Activated CD4-positive, alpha-beta T cell treated with anti-CD3 and anti-CD28 coated beads for 24 hours (primary cell): ENCODE measurements at regions not wholly inside any gene's neighbourhood (a gene's known extent, or its start where the extent isn't known, plus 50 kb on each side); places are given as distances from the start of the nearest gene placed in this dataset.
"Not testable (repeated sequence)": the region's sequence is repeated elsewhere in the genome, so short reads cannot be mapped to it uniquely, and the experiment has no call there.

Experiments used
- DNase-seq, 2 donors: peaks; one replicate each; pipeline ENCODE4 v3.0.0-alpha.2; 2020; ENCODE audit warnings: low read depth in 2 of 2

DNA sequence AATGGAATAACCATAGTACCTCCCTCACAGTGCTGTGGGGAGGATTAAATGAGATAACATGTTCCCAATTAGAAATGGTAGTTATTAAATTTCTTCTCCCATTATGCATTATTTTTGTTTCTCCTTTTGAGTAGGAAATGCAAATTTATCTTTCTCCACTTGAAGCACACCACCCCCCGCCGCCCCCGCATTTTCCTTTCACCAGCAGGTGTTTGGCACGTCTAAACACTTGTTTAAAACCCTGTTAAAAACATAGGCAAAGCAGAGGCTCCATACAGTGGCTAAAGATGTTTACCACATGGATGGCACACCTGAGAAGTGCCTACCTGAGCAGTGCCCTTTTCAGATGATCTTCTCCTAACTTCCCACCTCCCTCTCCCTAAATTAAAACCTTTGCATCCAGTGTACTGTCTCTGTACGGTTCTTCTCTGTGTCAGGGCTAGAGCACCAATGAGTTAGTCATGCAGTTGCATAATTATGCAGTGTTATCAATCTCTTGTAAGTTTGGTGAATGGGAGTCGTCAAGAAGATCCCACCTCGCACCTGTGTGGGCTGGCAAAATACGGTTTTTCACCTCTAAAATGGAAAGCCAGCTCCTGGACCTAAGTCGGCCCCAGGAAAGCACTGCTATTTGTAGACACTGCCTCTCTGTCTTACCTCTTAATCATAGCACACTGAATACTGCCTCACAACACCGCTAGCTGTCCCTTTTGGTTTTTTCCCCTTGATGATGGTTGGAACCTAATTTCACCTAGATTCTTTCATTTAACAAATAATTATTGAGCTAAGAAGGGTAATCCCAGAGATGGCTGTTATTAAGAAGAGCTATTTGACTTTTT is 122.0 kb downstream of the CT47B1 start:
- peak; percentile 9 to 16 for DNase-seq

DNA sequence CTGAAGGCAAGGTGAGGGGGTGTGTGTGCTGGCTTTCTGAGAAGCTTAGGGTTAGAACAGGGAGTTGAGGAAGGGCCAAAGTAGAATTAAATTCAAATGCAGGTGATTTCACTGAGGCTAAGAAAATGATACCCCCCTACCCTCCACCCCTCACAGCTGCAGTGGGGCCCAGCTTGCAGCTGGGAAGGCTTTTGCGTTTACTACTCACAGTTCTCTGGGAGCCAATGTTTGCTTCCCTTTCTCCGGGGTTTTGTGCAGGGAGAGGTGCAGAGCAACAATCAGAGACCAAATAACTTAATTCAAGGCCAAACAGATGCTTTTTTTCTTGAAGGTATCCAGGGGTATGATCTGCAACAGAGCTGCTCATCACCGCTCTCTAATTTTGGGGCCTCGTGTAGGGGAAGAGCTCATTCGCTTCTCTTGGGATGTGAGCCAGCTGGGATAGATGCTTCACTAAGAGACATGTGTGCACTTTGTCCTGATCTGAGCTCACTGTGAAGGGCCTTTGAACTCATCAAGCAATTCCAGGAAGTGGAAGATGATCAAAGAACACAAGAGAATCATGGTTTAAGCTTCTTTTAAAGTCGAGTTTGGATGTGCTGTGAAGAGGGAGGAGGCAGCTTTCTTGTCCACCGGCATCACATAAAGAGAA is 122.7 kb upstream of the C1GALT1C1 start:
- no peak for DNase-seq

DNA sequence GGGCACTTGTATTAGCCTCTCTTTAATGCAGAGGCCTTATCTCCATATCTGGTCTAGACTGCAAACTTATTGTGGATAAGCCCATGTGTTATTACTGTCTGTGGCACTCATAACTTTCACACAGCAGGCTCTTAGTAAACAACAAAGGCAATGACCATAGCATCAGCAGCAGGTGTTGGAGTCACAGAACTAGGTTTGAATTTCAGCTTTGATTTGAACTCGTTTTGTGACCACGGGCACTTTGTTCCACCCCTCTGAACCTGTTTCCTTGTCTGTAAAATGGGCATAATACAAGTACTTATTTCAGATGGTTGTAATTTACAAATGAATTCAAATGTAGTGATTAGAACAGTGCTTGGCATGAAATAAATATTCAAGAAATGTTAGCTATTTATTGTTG is 121.8 kb upstream of the C1GALT1C1 start:
- DNase-seq: no peak

DNA sequence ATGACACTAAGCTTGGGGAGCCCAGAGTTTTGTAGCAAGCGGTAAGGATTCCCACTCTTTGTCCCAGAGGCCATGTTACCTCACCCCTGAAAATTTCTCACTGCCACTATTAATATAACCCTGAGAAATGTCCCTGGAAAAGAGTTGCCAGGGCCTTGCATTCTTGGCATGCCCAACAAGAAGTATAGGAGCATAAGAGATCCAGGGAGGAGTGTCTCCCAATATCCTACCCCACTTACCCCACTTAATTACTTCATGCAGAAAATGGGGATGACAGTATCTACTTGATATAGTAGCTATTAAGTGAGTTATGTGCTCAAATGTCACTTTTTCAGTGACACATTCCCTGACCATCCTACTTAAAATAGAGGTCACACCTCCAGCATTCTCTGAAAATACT is 120.5 kb upstream of the C1GALT1C1 start:
- DNase-seq: no peak

DNA sequence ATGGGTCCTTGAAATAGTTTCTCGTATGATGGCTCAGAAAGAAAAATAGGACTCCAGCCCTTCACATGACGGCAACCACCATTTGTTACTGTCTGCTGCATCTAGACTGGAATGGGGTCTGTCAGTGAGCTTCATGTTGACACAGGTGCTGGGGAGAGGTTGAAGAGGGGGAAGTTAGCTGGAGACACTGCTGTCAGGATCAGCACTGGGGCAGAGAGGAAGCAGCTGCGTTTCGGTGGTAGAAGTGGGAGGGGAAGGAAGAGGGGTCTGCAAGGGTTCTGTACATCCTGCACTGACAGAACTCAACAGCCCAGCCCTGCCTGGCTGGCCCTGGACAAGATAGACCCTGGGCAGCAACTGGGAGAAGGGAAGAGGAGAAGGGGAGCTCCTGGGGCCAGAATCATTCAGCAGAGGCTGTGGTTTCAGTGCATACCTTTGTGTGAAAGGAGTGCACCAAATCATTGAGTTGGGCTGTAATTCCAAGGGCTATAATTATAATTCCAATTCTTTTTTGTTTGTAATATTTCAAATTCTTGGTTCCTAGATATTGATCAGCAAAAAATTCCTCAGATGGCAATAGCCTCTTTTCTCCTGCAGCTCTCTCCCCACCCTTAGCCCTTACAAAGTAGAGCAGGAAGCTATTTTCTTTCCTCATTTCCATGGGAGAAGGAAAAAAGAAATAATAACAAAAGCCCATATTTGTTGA is 119.4 kb upstream of the C1GALT1C1 start:
- no peak for DNase-seq

DNA sequence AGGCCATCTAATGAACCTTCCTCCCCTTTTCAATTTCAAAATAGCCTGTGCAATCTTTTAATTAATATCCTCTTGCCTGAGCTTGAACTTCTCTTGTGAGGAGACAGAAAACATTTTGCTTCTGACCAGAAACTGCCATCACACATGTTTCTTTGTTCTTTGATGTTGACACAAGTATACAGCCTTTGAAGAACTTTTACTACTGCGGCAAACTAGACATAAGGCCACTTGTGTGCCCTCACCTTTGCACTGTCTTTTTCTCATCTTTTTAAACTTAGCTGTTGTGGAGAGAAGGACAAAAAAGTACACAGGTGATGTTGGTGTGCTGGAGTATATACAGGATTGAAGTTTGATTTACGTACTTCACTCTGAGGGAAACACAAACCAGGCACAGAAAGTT is 116.3 kb upstream of the C1GALT1C1 start:
- DNase-seq: no peak

DNA sequence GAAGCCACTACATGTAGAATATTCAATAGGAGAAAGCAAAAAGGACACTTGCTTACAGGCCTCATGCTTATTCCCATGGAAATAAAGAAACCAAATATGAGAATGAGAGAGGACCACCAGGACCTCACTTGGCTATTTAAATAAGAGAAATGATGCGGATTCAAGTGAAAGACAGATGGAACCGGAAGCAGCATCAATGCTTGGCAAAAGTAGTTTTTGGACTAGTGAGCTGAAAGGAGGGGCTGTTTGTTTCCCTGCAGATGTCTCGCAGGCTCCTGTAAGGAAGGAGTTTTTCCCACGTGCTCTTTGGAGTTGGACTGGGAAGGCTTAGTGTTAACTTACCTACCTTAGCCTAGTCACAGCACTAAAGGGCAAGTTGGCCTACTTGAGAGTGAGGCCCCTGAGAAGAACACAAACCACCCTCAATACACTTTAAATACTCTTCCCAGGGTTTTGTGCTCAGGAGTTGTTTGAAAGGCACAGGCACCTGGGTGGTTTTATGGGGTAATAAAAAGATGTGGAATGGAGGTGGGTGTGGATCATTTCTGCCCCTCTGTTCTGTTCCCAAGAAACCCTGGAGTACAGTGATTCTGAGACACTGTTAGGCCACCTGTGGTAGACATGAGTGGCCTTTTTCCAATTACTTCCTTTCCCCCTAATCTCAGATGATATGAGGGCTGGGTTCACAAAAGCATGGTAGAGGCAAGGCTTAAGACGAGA is 113.3 kb upstream of the C1GALT1C1 start:
- DNase-seq: no peak

DNA sequence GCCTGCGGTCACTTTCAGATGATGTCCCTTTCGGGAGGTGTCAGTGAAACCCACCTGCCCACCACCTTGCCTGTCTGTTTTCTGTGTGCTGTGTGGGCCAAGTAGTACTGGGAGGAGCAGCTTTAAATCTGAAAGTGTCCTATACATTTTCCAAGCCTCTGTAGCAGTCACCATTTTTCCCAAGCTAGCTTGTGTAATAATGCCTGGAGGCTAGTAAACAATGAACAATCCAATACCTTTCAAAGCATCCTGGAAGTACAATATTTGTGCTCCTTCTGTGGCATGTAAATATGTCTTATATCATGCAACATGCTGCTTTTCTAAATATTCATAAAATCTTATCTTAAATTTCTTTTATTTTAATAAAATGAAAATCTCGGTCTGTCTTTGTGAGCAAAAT is 111.6 kb upstream of the C1GALT1C1 start:
- DNase-seq: no peak

DNA sequence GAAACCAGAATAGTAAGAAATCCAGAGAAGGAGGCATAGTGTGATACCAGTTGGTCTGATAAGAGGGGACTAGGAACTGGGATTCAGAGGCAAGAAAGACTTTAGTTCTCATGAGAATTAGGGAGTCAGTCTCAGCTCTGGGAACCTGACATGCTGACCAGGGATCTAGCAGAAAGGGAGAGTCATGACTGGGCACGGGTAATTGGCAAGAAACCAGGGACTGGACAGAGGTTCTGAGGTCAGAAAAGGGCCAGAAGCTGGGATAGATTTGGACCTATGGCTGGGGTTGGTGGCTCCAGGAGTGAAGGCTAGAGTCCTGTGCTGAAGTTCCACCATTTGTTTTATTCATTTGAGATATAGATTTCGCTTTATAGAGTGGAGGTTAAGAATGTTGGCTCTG is 110.2 kb upstream of the C1GALT1C1 start:
- no peak for DNase-seq

DNA sequence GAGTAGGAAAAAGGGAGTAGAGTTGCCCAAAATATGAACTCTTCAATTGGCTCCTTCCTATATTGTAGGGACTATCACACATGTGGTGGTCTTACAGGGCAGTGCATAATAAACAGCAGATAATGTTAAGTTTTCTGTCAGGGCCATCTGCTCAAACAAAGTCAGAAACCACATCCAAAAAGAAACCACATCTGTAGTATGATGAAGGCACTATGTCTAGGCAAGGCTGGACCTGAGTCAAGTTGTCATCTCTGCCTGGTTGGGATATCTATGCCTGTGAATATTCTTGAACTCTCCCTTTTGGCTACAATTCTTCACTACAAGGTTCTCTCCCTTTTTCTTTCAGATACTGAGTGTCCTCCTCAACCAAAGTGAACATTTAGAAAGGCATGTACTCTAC is 109.4 kb upstream of the C1GALT1C1 start:
- DNase-seq: no peak

DNA sequence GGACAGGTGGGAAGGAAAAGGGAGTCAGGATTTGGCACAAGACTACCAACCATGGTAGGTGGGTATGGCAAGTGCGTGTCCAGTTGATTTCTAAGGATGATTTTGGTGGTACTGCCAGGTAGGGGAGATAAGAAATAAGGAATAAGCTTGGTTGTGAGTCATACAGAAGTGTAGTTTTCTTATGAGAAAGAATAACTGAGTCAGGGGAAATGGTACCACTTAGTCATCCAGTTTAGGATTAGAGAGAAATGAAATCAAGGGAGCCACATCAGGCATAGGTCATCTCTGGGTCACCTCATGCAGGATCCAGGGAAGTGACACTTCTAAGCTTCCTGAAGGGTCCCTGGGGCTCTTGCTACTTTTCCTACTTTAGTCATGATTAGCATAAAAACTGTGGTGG is 107.1 kb upstream of the C1GALT1C1 start:
- DNase-seq: no peak

DNA sequence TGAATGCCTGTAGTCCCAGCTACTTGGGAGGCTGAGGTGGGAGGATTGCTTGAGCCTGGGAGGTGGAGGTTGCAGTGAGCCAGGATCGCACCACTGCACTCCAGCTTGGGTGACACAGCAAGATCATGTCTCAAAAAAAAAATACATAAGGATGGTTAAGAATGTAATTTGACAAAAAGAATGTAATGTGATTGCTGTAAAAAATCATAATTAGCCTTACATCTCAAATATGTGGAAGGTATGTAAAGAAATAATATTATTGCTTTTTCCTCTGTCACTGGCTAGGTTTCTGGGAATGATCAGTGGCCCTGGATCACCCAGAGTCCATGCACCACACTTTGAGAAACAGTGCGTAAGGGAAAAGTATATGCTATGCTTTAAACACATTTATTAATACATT is 106.1 kb upstream of the C1GALT1C1 start:
- DNase-seq: no peak

DNA sequence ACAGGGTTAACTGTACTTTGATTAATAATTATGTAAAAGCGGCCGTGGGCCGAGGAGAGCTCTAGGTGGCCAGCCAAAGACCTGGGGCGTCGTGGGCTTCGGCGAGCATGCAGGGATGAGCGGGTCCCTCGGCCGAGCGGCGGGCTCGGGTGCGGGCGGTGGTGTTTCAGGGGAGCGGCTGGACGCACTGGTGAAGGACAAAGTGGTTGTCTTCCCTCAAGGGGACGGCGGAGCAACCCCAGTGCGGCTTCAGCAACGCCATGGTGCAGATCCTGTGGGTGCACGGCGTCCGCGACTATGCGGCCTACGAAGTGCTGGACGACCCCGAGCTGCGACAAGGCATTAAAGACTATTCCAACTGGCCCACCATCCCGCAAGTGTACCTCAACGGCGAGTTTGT is 103.0 kb upstream of the C1GALT1C1 start:
- DNase-seq: no peak

DNA sequence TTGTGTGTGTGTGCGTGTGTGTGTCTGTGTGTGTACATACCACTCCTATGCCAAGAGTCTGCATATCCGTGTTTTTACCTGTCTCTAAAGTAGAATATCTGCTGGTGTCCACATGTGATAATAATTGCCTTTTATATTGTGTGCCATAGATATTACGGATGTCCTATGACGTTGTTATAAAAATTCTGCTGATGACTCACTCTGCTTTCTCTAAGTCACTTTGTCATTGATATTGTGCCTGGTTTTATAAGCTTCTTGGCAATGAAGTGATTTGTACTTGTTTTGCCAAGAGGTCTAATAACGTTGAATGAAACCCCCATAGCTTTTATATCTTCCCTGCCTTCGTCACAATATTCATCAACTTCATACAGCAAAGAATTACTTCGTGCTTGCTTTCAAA is 102.6 kb upstream of the C1GALT1C1 start:
- DNase-seq: no peak

DNA sequence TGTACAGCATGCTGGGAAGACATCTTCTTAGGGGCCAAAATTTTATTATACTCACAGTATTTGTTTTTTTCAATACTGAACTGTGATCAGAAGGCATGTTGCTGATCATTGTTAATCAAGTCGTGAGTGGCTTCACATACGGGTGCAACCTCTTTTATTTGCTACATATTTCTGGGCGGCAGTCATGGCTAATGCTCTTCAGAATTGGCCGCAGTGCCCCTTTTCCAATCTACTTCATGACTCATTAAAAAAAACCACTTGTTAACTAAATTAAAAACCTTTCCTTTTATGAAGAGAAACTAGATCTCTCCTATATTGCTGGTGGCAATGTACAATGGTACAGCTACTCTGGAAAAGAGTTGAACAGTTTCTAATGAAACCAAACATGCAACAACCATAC is 101.5 kb upstream of the C1GALT1C1 start:
- DNase-seq: no peak

DNA sequence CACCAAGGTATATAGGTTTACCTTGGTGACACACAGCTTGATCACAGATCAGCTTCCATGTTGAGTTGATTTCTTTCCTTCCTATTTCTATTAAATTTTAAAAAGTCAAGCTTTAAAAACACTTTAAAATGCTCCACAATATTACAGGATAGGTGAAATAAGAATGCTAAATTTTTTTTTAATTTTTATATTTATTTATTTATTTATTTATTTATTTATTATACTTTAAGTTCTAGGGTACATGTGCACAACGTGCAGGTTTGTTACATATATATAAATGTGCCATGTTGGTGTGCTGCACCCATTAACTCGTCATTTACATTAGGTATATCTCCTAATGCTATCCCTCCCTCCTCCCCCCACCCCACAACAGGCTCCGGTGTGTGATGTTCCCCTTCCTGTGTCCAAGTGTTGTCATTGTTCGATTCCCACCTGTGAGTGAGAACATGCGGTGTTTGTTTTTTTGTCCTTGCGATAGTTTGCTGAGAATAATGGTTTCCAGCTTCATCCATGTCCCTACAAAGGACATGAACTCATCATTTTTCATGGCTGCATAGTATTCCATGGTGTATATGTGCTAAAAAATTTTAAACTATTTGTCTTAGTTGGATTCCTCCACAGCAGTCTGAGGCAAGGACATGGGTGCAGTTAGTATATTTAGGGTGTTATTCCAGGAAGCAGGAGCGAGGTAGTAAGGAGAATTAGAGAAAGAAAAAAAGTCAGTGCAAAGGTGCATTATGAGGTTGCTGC is 99.8 kb upstream of the C1GALT1C1 start:
- DNase-seq: not testable (repeated sequence)

DNA sequence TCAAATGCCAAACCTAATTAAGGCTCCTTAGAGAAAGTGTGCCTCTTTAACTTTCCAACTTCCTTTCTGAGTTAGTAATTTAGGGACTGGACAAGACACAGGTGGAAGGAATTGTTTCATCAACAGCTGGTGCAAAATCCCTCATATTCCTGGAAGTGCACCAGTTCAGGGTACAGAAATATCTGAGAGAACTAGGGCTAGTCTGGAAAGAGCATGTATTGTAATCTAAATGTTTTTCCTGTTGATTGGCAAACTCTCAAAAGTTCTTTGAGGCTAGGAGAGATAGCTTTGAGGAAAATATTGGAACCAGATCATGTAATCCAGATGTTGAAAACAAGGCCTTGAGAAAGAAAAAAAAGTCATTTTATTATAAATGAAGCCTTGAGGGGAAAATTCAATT is 98.1 kb upstream of the C1GALT1C1 start:
- no peak for DNase-seq

DNA sequence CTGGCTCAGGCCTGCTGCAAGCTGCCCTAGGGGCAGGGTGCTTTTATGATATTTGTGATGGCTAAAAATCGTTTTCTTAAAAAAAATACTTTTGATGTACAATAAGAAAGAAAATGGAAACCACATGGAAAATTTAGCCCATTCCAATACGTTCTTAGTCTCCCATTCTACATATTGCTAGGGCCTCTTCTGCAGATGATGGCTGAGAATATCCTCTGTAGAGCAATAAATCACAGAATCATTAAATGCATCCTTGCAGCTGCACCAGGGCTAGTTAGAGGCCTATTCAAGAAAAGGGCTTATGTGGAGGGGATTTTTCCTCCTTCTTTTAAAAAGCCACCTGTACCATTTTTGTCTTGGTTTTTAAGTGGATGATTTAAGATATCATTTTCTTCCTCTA is 97.6 kb upstream of the C1GALT1C1 start:
- DNase-seq: no peak

DNA sequence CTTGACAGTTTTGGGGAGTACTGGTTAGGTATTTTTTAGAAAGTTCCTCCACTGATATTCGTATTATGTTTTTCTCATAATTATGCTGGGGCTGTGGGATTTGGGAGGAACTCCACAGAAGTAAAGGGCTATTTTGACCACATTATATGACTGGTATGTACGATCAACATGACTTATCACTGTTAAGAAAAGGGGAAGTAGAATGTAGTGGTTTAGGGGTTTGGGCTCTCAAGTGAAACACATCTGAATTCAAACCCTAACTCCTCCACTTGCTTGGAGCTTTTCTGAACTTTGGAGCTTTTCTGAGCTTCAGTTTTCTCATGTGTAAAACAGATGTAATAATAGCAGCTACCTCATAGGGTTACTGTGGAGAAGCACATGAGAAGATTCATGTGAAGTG is 96.4 kb upstream of the C1GALT1C1 start:
- no peak for DNase-seq

DNA sequence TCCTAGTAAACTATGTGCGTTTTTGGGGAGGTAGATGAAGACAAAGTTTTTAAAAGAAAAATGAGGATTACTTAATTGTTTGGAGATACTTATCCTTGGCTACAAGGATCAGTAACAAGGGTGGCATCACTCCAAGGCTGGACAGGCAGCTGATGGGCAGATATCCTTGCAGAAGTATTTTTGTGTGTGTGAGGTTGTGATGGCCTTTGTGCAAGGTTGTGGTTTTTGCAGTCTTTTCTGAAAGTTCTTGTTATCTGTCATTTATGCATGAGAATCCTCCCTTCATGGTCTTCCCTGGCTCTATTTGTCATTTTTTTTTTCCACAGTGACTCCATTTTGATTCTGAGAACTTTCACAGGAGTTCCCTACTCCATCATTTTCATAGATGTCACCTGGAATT is 96.0 kb upstream of the C1GALT1C1 start:
- no peak for DNase-seq

DNA sequence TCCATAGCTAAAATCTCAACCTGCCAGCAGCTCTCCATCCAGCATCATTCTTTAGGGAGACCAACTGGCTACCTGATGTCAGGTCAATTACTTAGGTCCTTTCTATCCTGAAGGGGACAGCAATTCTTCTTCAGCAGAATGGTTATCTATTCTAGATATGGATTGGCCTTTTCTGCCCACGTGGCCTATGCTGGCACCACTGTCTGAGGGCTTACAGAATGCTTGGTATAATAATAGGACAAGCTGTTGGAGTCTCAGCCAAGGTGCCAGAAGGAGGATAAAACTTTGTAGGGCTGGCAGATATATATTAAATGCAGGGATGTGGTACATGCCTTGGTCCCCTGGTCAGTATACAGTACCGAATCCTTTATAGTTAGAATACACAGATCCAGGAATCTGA is 89.8 kb upstream of the C1GALT1C1 start:
- no peak for DNase-seq

DNA sequence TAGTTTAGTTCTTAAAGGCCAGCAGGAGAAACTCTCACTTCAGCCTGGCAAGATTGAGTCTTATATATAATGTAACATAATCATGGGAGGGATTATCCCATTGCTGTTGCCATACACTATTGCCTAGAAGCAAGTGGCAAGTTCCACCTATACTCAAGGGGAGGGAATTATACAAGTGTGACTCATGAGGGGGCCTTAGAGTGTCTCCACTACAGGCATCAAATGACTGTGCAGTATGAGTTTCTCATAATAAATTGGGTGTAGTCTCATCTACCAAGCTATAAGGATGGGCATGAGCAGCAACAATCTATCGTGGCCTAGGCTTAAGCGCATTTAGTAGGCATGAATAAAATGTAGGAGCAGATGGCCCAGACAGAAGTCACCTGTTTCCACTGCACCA is 89.1 kb upstream of the C1GALT1C1 start:
- DNase-seq: no peak
